ENCODE measurements at regions not wholly inside any gene's neighbourhood (a gene's known extent, or its start where the extent isn't known, plus 50 kb on each side); places are given as distances from the start of the nearest gene placed in this dataset.

- Histone ChIP-seq H3K9ac (ENCODE audit: low read depth, low read length, poor library complexity) (no peak overlapping the region), H4K91ac (ENCODE audit: low read depth, low read length, poor library complexity) (no peak overlapping the region), H4K8ac (ENCODE audit: low read depth, low read length) (no peak overlapping the region), H3K79me1 (ENCODE audit: low read depth, low read length) (no peaks in the 10 kb centered on the region), H3K4me1 (ENCODE audit: control insufficient read depth in 2 of 2, insufficient read depth in 1 of 2, low read depth in 1 of 2, low read length in 2 of 2) (no peaks in the 10 kb centered on the region), H3K4me3 (ENCODE audit: low read length in 2 of 2) (no peak overlapping the region), H3K27ac (replicated peaks; ENCODE audit: low read length) (no peak overlapping the region), H2BK5ac (ENCODE audit: low read length) (no peak overlapping the region), H2BK120ac (ENCODE audit: low read depth, low read length) (no peak overlapping the region), H3K14ac (ENCODE audit: low read length) (no peak overlapping the region), H2AK5ac (ENCODE audit: low read depth, low read length) (no peak overlapping the region), H3K36me3 (replicated peaks in 1 of 2; ENCODE audit: control insufficient read depth in 2 of 2, insufficient read depth in 2 of 2, low read length in 2 of 2) (no peaks in the 10 kb centered on the region), H2AFZ (ENCODE audit: low read length) (no peak overlapping the region), H2BK12ac (ENCODE audit: low read length) (no peak overlapping the region), H3K4ac (ENCODE audit: low read length) (no peak overlapping the region), H3K27me3 (ENCODE audit: control insufficient read depth in 3 of 3, insufficient read depth in 3 of 3, low read depth in 1 of 3, low read length in 3 of 3) (no peaks in the 10 kb centered on the region), H2BK15ac (ENCODE audit: low read length) (no peak overlapping the region), H3K23ac (ENCODE audit: low read depth, low read length, poor library complexity) (no peak overlapping the region), H3K4me2 (ENCODE audit: insufficient read depth, low read length, poor library complexity, severe bottlenecking) (no peak overlapping the region), H3K9me3 (replicated peaks in 1 of 2; ENCODE audit: control insufficient read depth in 2 of 2, insufficient read depth in 1 of 2, low read depth in 1 of 2, low read length in 2 of 2) (no peaks in the 10 kb centered on the region), H3K18ac (ENCODE audit: low read length) (no peak overlapping the region)
- no peak for DNase-seq (ENCODE audit: low spot score)
Observed at GRCh38 chr10:8556321-8556720, 501.8 kb downstream of the GATA3 start.

GRCh38 chr10:8563478-8563877 is 509.0 kb downstream of the GATA3 start:
- DNase-seq (ENCODE audit: low spot score) = no peak

GRCh38 chr10:8566737-8567136 is 512.2 kb downstream of the GATA3 start:
- Histone ChIP-seq H3K14ac (ENCODE audit: low read length) (no peak overlapping the region), H3K4ac (ENCODE audit: low read length) (no peak overlapping the region), H2AK5ac (ENCODE audit: low read depth, low read length) (no peak overlapping the region)

More at GRCh38 chr10:8563478-8563877, 509.0 kb downstream of the GATA3 start:
- Histone ChIP-seq H3K27me3 (ENCODE audit: control insufficient read depth in 3 of 3, insufficient read depth in 3 of 3, low read depth in 1 of 3, low read length in 3 of 3) (no peaks in the 10 kb centered on the region), H3K14ac (ENCODE audit: low read length) (no peak overlapping the region), H2AK5ac (ENCODE audit: low read depth, low read length) (no peak overlapping the region), H2BK5ac (ENCODE audit: low read length) (no peak overlapping the region), H4K8ac (ENCODE audit: low read depth, low read length) (no peak overlapping the region), H3K4me3 (ENCODE audit: low read length in 2 of 2) (no peak overlapping the region), H4K91ac (ENCODE audit: low read depth, low read length, poor library complexity) (no peak overlapping the region), H3K4me2 (ENCODE audit: insufficient read depth, low read length, poor library complexity, severe bottlenecking) (no peak overlapping the region), H3K18ac (ENCODE audit: low read length) (no peak overlapping the region), H3K9ac (ENCODE audit: low read depth, low read length, poor library complexity) (no peak overlapping the region), H2BK120ac (ENCODE audit: low read depth, low read length) (no peak overlapping the region), H2BK15ac (ENCODE audit: low read length) (no peak overlapping the region), H3K79me1 (ENCODE audit: low read depth, low read length) (no peaks in the 10 kb centered on the region), H2BK12ac (ENCODE audit: low read length) (no peak overlapping the region), H3K4me1 (ENCODE audit: control insufficient read depth in 2 of 2, insufficient read depth in 1 of 2, low read depth in 1 of 2, low read length in 2 of 2) (no peaks in the 10 kb centered on the region), H2AFZ (ENCODE audit: low read length) (no peak overlapping the region), H3K9me3 (replicated peaks in 1 of 2; ENCODE audit: control insufficient read depth in 2 of 2, insufficient read depth in 1 of 2, low read depth in 1 of 2, low read length in 2 of 2) (no peaks in the 10 kb centered on the region), H3K4ac (ENCODE audit: low read length) (no peak overlapping the region), H3K23ac (ENCODE audit: low read depth, low read length, poor library complexity) (no peak overlapping the region), H3K36me3 (replicated peaks in 1 of 2; ENCODE audit: control insufficient read depth in 2 of 2, insufficient read depth in 2 of 2, low read length in 2 of 2) (no peaks in the 10 kb centered on the region), H3K27ac (replicated peaks; ENCODE audit: low read length) (no peak overlapping the region)
- WGBS, 2 donors (ENCODE audit: extremely low coverage in 2 of 2, insufficient read length in 2 of 2, insufficient replicate concordance in 1 of 2) = no CpG with 5 or more reads among the region's 7 CpGs

GRCh38 chr10:8568401-8568800 is 513.9 kb downstream of the GATA3 start:
- Histone ChIP-seq H3K27me3 (ENCODE audit: control insufficient read depth in 3 of 3, insufficient read depth in 3 of 3, low read depth in 1 of 3, low read length in 3 of 3) (no peaks in the 10 kb centered on the region), H2BK5ac (ENCODE audit: low read length) (no peak overlapping the region), H3K9ac (ENCODE audit: low read depth, low read length, poor library complexity) (no peak overlapping the region), H3K18ac (ENCODE audit: low read length) (no peak overlapping the region), H2BK12ac (ENCODE audit: low read length) (no peak overlapping the region), H3K27ac (replicated peaks; ENCODE audit: low read length) (no peak overlapping the region), H4K8ac (ENCODE audit: low read depth, low read length) (no peak overlapping the region), H3K9me3 (replicated peaks in 1 of 2; ENCODE audit: control insufficient read depth in 2 of 2, insufficient read depth in 1 of 2, low read depth in 1 of 2, low read length in 2 of 2) (no peaks in the 10 kb centered on the region), H3K79me1 (ENCODE audit: low read depth, low read length) (no peaks in the 10 kb centered on the region), H3K23ac (ENCODE audit: low read depth, low read length, poor library complexity) (no peak overlapping the region), H4K91ac (ENCODE audit: low read depth, low read length, poor library complexity) (no peak overlapping the region), H3K4me2 (ENCODE audit: insufficient read depth, low read length, poor library complexity, severe bottlenecking) (no peak overlapping the region), H2BK15ac (ENCODE audit: low read length) (no peak overlapping the region), H3K36me3 (replicated peaks in 1 of 2; ENCODE audit: control insufficient read depth in 2 of 2, insufficient read depth in 2 of 2, low read length in 2 of 2) (no peaks in the 10 kb centered on the region), H2BK120ac (ENCODE audit: low read depth, low read length) (no peak overlapping the region), H2AFZ (ENCODE audit: low read length) (no peak overlapping the region), H3K4ac (ENCODE audit: low read length) (no peak overlapping the region), H3K14ac (ENCODE audit: low read length) (no peak overlapping the region), H2AK5ac (ENCODE audit: low read depth, low read length) (no peak overlapping the region), H3K4me1 (ENCODE audit: control insufficient read depth in 2 of 2, insufficient read depth in 1 of 2, low read depth in 1 of 2, low read length in 2 of 2) (no peaks in the 10 kb centered on the region), H3K4me3 (ENCODE audit: low read length in 2 of 2) (no peak overlapping the region)
- no peak for DNase-seq (ENCODE audit: low spot score)
- no CpG with 5 or more reads among the region's 4 CpGs for WGBS, 2 donors (ENCODE audit: extremely low coverage in 2 of 2, insufficient read length in 2 of 2, insufficient replicate concordance in 1 of 2)

More at GRCh38 chr10:8566737-8567136, 512.2 kb downstream of the GATA3 start:
- Histone ChIP-seq H2BK5ac (ENCODE audit: low read length) (no peak overlapping the region), H3K23ac (ENCODE audit: low read depth, low read length, poor library complexity) (no peak overlapping the region), H3K9ac (ENCODE audit: low read depth, low read length, poor library complexity) (no peak overlapping the region), H3K9me3 (replicated peaks in 1 of 2; ENCODE audit: control insufficient read depth in 2 of 2, insufficient read depth in 1 of 2, low read depth in 1 of 2, low read length in 2 of 2) (no peaks in the 10 kb centered on the region), H3K27me3 (ENCODE audit: control insufficient read depth in 3 of 3, insufficient read depth in 3 of 3, low read depth in 1 of 3, low read length in 3 of 3) (no peaks in the 10 kb centered on the region), H2AFZ (ENCODE audit: low read length) (no peak overlapping the region), H2BK12ac (ENCODE audit: low read length) (no peak overlapping the region), H3K27ac (replicated peaks; ENCODE audit: low read length) (no peak overlapping the region), H3K4me2 (ENCODE audit: insufficient read depth, low read length, poor library complexity, severe bottlenecking) (no peak overlapping the region), H3K36me3 (replicated peaks in 1 of 2; ENCODE audit: control insufficient read depth in 2 of 2, insufficient read depth in 2 of 2, low read length in 2 of 2) (no peaks in the 10 kb centered on the region), H3K4me3 (ENCODE audit: low read length in 2 of 2) (no peak overlapping the region), H3K79me1 (ENCODE audit: low read depth, low read length) (no peaks in the 10 kb centered on the region), H4K91ac (ENCODE audit: low read depth, low read length, poor library complexity) (no peak overlapping the region), H3K4me1 (ENCODE audit: control insufficient read depth in 2 of 2, insufficient read depth in 1 of 2, low read depth in 1 of 2, low read length in 2 of 2) (no peaks in the 10 kb centered on the region), H4K8ac (ENCODE audit: low read depth, low read length) (no peak overlapping the region), H2BK120ac (ENCODE audit: low read depth, low read length) (no peak overlapping the region), H2BK15ac (ENCODE audit: low read length) (no peak overlapping the region), H3K18ac (ENCODE audit: low read length) (no peak overlapping the region)
- no CpG with 5 or more reads among the region's 3 CpGs for WGBS, 2 donors (ENCODE audit: extremely low coverage in 2 of 2, insufficient read length in 2 of 2, insufficient replicate concordance in 1 of 2)
- DNase-seq (ENCODE audit: low spot score) = no peak

All from neuronal stem cell (in vitro differentiated cells).